NCI-H1694 treated with DMSO at 0.1 percent for 48 hours (cell line): ENCODE measurements at regions not wholly inside any gene's neighbourhood (a gene's known extent, or its start where the extent isn't known, plus 50 kb on each side); places are given as distances from the start of the nearest gene placed in this dataset.

Experiments
- DNase-seq: peaks from one replicate; lab custom pipeline; 2025; lab: John Stamatoyannopoulos, UW

DNA sequence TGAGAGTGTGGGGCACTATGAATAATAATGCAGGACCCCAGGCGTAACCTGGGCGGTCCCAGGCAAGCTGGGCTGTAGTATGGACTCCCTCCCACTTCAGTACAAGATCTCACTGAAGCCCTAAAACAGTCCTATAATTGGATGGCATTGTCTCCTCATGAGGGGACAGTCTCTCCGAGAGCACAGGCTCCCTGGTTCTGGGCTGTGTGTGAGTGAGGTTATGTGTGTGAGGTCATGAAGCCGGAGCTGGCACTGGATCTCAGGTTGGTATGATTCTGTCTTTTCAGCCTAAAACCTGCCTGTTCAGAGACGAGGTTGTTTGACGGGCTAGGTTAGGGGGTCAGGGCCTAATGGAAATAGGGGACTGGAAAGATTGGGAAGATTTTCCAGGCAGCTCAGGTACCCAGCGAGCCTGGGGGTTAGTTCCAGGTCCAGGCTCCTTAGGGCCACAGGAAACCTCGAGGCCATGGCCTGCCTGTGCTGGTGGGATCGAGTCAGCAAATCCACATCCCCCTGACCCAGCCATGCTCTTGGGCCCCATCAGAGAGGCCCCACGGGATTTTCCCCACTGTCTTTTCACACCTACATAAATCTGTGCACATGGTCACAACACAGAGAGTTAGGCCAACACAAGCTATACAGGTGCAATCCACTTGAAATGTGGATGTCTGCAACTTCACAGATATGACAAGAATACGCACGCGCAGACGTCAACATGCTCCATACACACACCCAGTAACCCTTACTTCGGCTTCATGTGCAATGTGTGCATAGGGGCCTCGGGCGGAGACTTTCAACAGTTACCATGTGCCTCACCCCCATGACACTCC, 94.8 kb downstream of the INHBB start:
- DNase-seq, result no peak

DNA sequence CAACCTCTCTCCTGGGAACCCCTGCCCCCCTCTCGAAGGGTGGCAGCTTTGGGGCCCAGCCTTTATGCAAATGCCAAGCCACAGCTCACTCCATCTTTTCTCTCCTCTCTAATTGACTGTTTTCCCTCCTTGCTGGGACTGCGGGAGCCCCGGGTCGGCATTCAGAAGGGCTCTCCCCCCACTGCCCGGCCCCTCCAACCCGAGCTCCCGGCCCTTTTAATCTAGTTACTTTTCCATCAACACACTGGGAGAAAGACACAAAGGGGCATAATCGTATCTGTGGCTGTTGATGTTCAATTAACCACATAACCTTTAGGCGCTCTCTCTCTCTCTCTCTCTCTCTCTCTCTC, 95.4 kb downstream of the INHBB start:
- no peak for DNase-seq

DNA sequence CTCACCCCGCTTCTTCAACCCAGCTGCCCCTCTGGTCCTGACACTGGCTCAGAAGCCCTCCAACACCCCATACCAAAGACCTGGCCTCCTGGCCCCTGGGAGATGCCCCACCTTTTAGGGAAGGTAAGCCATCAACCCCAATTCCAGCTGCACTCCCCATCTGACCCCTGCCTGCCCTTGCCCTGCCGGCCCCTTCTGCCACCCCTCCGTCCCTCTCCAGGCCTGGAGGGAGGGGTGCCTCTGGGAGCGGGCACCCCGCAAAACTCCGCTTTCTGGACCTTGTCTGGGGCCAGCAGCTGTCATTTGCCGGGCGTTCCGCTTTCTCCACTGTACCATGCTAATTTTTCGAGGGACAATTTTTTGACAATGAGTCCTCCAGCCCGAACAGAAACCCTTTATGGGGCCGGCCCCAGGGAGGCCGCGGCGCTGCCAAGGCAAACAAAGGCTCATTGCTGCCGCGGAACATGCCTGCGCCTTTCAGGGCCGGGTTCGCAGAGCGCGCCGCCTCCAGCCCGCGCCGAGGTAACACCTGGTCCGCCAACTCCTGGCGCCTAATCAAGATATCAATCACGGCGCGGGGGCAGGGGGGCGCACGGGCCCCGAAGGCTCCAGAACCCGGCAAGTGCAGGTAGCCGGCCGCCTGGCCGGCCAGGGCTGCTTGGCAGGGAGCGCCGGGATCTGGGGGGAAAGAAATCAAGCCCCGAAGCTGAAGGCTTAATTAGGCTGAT, 96.0 kb downstream of the INHBB start:
- DNase-seq, result no peak

DNA sequence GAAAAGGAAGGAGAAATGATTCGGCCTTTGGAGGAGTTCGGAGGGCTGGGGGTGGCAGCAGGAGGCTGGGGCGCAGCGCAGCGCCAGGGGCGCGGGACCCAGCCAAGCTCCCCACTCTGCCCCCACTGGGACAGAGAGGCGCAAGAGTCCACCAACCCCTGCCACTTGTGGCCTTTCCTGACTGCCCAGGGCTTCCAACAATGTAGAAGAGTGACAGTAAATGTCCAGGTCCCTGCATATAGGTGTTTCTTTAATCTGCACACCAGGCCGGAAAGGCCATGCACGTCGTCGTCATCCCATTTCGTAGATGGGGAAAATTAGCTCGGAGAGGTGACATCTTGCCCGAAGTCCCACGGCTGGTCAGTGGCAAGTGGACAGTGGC, 96.6 kb downstream of the INHBB start:
- DNase-seq, result no peak

DNA sequence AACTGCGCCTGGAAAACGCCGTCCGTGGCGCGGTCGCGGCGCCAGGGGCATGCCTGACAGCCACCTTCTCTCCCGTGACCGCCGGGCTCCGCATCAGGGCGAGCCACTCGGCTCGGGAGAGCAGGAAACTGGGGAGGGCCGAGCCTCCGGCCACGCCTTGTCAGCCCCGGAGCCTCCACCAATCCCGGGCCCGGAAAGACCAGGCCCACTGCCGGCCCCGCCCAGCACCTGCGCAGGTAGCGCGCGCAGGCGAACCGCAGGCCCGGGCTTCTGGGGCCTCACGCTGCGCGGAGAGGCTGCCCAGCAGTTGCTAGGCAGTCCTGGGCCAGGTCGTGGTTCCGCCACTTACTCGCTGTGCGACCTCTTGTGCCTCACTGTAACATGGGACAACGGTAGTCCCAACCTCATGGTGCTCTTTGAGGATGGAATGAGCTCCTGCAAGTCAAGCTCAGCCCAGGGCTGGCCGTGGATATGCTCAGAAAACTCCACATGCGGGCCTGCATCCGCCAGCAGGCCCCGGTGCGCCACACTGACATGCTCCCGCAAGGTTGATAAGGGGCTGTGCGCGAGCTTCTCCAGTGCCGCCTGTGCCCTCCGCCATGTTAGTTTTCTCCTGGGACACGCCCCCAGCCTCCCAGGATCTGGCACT, 97.1 kb downstream of the INHBB start:
- DNase-seq, result no peak

DNA sequence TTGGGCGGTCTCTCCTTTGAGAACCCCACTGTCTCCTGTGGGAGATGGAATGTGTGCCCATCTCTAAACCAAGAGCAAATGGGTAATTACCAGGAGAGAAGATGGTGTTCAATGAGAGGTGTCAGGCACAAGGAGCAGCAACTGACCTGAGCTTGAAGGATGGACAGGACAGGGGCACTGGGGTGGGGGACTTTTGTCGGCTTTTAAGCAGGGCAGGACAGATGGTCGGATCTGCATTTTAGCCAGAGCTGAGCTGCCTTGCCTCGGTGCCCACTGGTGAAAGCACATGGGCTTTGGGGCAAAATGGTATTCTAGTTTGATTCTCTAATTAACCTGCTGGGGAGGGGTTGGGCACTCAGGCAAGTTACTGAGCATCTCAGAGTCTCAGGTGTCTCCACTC, 98.0 kb downstream of the INHBB start:
- no peak for DNase-seq

DNA sequence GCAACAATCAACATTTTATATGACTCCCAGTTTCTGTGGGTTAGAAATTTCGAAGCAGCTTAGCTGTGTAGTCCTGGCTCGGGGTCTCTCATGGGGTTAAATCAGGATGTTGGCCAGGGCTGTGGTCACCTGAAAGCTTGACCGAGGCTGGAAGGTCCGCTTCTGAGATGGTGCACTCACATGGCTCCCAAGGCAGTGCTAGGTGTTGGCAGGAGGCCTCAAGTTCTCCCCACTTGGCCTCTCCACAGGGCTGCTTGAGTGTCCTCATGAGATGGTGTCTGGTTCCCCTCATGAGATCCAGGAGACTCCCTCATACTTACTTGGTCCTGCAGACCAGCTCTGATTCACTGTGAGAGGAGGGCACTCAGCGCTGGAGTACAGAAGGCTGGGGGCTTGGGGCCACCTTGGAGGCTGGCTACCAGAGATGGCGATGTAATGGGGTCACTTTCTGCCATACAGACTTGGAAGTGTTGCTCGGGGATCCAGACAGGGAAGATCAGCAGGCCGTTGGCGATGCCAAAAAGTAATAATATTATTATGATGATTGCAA, 98.8 kb downstream of the INHBB start:
- no peak for DNase-seq

DNA sequence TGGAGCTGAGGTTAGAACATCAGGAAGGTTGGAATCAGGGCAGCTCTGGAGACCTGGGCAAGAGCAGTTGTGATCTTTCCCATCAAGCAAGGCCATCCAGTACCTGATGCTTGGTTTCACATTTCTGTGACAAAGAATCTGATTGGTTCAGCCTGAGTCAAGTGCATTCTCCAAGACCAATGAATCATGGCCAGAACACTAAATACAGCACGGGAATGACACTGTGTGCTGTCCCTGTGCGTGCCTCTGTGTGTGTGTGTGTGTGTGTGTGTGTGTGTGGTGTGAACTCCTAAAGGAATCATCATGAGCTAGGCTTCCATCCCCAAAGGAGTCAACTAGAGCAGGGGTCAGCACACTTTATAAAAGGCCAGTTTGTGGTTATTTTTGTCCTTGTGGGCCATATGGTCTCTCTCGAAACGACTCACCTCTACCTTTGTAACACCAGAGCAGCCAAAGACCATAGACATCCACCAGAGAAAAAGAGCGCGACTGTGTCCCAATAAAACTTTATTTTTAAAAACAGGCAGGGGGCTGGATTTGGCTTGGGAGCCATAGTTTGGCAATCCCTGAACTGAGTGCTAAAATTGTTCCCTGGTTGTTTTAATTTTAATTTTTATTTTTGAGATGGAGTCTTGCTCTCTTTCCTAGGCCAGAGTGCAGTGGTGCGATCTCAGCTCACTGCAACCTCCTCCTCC, 99.7 kb downstream of the INHBB start:
- DNase-seq, result no peak

DNA sequence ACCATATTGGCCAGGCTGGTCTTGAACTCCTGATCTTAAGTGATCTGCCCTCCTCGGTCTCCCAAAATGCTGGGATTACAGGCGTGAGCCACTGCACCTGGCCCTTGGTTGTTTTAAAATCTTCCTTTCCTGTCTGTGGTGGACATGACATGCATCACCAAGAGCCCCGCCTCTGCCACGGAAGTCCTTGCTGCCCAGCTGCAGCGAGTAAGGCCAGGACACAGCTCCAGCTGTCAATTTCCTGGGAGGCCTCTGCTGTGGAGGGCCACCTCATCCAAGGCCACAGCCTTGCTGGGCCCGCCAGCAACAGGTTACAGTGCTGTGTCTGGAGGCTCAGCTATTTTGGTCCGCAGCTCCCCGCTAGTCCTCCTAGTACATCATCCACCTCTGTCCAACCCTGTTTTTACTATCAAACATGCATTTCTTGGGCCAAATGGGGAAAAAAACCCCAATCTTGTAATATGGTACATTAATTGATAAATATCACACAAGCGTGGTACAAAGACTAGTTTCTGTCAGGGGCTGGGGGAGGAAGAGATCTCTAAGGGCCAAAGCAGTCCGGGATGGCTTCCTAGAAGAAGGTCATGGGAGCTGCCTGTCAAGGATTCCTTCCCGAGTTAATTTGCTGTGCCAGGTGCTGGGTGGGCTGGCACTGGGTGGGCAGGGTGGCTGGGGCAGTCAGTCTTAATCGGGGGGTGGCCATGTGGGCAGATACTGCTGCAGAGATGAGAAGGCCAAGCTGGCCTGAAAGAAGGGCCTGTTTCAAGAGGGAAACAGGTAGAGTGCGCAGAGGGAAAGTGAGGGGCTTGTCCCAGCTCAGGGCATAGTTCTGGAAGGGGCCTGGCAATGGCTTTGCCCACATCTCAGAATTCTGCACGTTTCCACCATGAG, 100.5 kb downstream of the INHBB start:
- DNase-seq, result no peak

DNA sequence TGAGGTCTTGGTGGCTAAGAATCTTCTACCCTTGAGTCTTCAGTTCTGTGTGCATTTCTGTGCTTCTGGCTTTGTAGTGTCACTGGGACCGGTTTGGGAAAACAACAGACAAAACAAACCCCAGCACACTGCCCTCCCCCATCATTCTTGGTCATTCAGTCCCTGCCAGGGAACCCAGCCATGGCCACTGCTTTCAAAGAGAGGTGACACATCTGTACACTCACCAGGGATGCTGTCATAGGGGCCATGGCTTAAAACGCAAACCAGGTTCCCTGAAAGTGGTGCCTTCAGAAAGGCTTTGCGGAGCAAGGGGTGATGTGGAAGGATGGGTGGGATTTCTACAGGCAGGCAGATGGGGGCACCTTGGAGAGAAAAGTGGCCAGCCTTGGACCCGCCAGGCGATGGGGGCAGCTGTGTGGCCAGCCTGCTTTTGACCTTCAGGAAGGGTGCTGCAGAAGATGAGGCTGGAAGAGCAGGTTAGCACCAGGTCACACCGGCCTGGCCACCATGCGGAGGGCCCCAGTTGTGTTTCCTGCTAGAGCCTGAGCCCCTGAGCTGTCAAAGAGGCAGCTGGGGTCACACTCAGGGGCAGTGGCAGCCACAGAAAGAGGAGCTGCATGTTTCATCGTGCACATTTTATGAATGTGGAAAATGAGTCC, 101.3 kb downstream of the INHBB start:
- no peak for DNase-seq

DNA sequence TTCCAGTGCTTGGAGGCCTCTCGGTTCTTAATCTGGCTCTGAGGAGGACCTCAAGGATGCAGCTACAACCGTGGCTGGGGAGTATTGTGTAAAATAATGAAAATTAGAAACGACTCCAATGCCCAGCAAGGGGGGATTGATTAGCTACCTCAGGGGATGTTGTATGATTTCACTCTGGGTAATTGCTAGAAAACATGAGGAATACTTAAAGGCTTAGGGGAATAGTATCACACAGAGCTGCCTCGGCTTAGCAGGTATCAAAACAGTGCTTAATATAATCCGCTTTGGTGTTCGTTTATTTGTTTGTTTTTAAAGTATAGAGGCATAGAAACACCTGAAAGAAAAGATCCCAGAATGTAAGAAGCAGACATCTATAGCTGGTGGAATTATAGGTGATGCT, 102.5 kb downstream of the INHBB start:
- DNase-seq, result no peak

DNA sequence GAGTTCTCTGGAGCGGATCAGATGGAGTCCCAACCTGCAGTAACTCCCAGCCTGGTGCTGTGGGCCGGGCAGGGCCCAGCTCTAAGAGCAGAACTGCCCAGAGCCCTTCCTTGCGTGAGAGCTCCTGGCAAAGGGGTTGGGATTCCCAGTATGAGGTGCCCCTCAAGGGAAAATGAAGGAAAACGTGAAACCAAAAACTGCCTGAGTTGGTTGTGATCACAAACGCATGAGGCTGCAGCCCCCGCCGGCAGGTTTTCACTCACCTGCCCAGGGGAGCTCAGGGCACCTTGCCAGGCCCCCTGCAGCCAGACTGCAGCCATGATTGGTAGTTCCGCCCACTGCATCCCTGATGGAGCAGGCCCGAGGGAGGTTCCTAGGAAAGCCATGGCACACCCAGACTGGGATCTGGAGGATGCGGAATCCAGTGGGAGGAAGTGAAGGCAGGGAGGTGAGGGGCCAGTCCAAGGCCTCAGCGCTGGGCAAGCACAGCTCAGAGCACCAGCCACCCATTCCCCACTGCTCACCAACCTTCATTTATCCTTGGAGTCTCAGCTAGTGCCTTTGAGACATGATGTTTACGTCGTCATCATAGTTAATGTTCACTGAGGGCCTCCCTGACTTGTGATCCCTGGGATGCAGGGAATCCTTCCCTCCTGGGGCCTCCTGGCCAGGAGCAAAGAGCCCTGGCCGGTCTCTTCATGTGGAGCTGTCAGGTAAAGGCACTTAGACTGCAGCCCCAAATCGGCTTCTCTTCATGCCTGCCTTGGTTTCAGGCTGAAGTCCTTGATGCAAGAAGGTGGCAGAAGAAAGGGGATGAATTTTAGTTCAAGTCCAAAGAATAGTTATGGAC, 103.2 kb downstream of the INHBB start:
- DNase-seq, result no peak

DNA sequence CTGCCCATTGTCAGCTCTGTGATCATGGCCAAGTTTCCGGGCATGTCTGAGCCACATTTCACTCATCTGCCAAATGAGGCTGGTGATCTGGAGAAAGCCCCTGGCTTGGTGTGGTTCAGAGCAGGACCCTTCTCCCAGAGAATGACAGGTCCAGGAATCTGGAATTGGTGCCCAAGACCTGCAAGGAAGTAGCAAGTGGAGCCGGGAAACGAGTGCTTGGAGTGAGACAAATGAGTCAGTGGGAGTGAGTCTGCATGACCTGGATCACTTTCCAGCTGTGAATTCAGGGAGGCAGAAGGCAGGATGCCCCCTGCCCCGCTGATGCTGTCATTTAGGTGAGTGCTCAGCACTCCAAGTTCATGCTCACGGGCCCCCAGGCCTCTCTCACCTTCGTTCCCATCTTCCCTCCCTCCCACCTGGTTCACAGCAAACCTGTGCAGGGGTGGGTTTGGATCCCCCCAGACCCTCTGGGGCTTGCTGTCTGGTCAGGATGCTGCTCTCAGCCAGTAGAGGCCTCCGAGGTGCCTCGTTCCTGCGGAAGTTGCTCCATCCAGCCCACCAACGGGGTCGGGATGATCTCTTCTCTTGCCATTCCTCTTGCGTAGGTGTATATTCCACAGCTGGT, 104.4 kb downstream of the INHBB start:
- DNase-seq, result no peak

DNA sequence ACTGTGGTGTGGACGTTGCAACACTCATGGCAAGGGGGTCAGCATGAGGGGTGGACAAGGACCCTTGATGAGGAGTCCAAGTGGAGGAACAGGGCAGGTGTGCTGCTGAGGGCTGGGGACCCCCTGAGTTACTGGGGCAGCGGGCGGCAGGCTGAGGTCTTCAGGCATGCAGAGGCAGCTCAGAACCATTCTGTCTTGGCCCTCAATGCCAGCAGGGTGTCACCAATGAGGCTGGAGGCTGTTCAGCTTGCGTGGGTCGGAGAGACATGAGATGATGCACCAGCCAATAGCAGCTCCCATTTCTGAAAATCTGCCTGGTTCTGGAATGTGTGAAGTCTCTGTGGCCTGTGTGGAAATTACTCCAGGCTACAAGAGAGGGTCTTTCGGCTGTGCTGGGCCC, 105.4 kb downstream of the INHBB start:
- no peak for DNase-seq

DNA sequence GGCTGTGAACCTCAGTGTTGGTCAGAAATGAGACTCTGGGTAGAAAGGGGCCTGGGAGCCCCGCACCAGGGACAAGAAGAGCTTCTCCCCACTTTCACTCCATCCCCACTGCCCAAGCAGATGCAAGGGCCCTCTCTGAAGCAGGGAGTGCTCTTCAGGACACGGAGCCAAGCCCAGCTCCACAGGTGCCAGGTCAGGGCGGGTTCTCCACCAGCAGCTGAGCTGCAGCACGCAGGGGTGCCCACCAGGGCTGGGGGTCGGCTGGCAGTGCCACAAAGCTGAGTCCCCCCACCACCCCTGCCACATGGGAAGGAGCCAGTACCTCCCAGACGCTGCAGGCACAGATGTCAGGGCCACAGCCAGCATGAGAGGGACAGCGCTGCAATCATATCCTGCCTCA, 106.2 kb downstream of the INHBB start:
- no peak for DNase-seq

DNA sequence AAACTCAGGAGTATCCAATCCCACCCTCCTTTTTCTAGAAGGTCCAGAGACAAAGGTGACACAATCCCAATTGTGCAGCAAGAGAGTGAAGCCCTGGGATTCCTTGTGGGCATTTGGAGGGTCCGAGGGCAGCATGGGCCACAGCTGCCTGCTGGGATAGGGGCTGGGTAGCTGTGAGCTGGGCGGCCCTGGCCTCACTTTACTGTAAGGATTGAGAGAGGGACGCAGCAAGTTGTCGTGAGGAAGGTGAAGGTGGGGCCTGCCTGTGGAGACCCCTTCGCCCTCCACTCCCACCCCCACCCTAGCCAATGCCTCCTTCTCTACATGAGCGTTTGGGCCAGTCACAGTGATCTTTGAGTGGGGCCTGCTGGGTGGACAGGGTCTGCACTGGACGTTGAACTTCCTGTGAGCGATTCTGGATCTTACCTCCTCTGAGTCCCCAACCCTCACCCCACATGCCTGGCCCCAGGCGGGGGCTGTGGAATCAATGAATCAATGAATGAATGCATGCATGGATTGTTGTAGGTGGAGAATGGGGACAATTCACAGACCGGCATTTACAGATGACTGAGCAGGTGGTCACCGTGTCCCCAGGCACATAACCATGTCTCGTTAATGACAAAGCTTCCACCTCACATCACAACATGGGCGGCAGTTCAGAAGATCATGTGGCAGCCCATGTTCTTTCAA, 107.2 kb downstream of the INHBB start:
- DNase-seq, result no peak

DNA sequence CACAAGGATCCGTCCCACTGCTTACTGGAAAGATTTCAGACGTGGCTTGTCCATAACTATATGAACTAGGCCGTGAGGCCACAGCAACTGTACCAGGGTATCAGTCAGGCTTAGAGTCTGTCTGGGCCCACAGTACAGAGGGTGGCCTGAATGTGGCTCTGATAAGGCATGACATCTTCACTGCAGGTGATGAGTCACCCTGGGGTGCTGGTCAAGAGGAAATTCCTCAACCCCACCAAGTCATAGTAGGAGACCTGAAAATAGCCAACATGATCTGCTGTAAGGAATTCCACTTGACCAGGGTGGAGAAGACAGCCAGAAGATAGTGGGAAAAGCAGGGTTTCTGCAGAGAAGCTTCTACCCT, 107.7 kb downstream of the INHBB start:
- DNase-seq, result no peak

DNA sequence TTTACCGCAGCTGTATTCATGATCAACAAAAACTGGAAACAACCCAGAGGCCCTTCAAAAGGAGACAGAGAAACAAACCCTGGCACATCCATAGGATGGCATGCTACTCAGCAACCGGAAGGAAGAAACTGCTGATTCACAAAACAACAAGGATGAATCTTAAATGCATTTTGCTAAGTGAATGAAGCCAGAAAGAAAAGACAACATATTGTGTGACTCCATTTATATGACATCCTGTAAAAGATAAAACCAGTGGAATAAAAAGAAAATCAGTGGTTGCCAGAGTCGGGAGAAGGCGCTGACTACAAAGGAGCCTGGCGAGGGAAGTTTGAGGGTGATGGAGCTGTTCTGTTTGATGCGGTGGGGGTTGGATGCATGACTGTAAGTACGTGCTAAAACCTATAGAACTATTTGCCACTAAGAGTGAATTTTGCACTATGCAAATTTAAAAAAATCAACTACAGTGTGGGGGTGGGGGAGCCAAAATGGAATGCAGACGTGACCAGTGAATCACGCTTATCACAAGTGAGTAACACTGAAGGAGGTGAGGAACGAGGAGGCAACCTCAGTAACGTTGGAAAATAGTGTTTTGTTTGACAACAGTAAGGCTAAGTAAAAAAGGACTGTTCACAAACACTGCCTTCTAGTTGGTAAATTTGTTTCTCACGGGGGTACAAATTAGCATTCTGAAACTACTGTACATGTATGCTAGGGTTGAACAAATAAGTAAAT, 108.9 kb downstream of the INHBB start:
- no peak for DNase-seq
